KMS-11 (cell line): ENCODE measurements at regions not wholly inside any gene's neighbourhood (a gene's known extent, or its start where the extent isn't known, plus 50 kb on each side); places are given as distances from the start of the nearest gene placed in this dataset.

ENCODE experiments used
- H2AFZ ChIP-seq: fragments of 200-600 bp; sonication (generic); 2 replicates; pipeline ENCODE4 v1.6.1; 2016; ENCODE audit warnings: antibody characterized with exemption, mixed run types, low read depth
- H3K27ac ChIP-seq: fragments of 200-600 bp; sonication (generic); 2 replicates; pipeline ENCODE4 v1.6.1; 2016; ENCODE audit warnings: mild to moderate bottlenecking, mixed run types
- H3K27me3 ChIP-seq: fragments of 200-600 bp; sonication (generic); 2 replicates; pipeline ENCODE4 v1.6.1; 2017; ENCODE audit warnings: mild to moderate bottlenecking, low read depth, mixed run types, moderate library complexity; ENCODE audit not compliant: insufficient read depth
- H3K36me3 ChIP-seq: fragments of 200-600 bp; sonication (generic); 2 replicates; pipeline ENCODE4 v1.6.1; 2017; ENCODE audit warnings: mild to moderate bottlenecking, mixed run types; ENCODE audit not compliant: insufficient read depth
- H3K4me1 ChIP-seq: fragments of 200-600 bp; sonication (generic); 2 replicates; pipeline ENCODE4 v1.6.1; 2016; ENCODE audit warnings: mild to moderate bottlenecking, low read depth, mixed run types; ENCODE audit not compliant: poor library complexity, severe bottlenecking
- H3K4me2 ChIP-seq: fragments of 200-600 bp; sonication (generic); 2 replicates; pipeline ENCODE4 v1.7.0; 2016; ENCODE audit warnings: mild to moderate bottlenecking, mixed run types
- H3K4me3 ChIP-seq: fragments of 200-600 bp; sonication (generic); IDR thresholded peaks from 2 replicates; pipeline ENCODE4 v1.6.1; 2017; ENCODE audit warnings: low read depth, low read length, mixed read lengths; ENCODE audit not compliant: insufficient read depth
- H3K79me2 ChIP-seq: fragments of 200-600 bp; sonication (generic); 2 replicates; pipeline ENCODE4 v1.6.1; 2016; ENCODE audit warnings: low read depth, mixed run types; ENCODE audit not compliant: insufficient read depth
- H3K9ac ChIP-seq: fragments of 200-600 bp; sonication (generic); 2 replicates; pipeline ENCODE4 v1.6.1; 2016; ENCODE audit warnings: mild to moderate bottlenecking, mixed run types
- H4K20me1 ChIP-seq: fragments of 200-600 bp; sonication (generic); 2 replicates; pipeline ENCODE4 v1.6.1; 2016; ENCODE audit warnings: mild to moderate bottlenecking, mixed run types; ENCODE audit not compliant: insufficient read depth
- TF ChIP-seq, protein P1 (sequence below): fragments of 200-600 bp; sonication (generic); conservative IDR thresholded peaks from 2 replicates; pipeline ENCODE4 v1.6.1; 2017; ENCODE audit warnings: low read depth, mild to moderate bottlenecking, antibody characterized with exemption, low read length, moderate library complexity, mixed read lengths

DNA sequence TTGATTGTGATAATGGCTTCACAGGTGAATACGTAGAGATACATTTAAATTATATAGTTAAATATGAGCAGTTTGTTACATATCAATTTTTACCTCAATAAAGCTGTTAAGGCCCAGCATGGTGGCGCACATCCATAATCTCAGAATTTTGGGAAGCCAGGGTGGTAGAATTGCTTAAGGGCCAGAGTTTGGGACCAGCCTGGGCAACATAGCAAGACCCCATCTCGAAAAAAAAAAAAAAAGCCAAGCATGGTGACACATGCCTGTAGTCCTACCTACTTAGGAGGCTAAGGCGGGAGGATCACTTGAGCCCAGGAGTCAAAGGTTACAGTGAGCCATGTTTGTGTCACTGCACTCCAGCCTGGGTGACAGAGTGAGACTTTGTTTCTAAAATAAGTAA is 138.7 kb upstream of the TMEM161B start:
- H3K4me2 ChIP-seq, result no peak overlapping the region
- no peaks in the 10 kb centered on the region for H3K79me2 ChIP-seq
- H3K36me3 ChIP-seq, result no peaks in the 10 kb centered on the region
- H3K4me3 ChIP-seq, result no peak overlapping the region
- H3K27me3 ChIP-seq, result no peaks in the 10 kb centered on the region
- TF ChIP-seq, protein P1, sequence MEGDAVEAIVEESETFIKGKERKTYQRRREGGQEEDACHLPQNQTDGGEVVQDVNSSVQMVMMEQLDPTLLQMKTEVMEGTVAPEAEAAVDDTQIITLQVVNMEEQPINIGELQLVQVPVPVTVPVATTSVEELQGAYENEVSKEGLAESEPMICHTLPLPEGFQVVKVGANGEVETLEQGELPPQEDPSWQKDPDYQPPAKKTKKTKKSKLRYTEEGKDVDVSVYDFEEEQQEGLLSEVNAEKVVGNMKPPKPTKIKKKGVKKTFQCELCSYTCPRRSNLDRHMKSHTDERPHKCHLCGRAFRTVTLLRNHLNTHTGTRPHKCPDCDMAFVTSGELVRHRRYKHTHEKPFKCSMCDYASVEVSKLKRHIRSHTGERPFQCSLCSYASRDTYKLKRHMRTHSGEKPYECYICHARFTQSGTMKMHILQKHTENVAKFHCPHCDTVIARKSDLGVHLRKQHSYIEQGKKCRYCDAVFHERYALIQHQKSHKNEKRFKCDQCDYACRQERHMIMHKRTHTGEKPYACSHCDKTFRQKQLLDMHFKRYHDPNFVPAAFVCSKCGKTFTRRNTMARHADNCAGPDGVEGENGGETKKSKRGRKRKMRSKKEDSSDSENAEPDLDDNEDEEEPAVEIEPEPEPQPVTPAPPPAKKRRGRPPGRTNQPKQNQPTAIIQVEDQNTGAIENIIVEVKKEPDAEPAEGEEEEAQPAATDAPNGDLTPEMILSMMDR, result no peak
- H4K20me1 ChIP-seq, result no peaks in the 10 kb centered on the region
- no peak overlapping the region for H2AFZ ChIP-seq
- H3K9ac ChIP-seq, result no peak overlapping the region
- no peak overlapping the region for H3K27ac ChIP-seq
- H3K4me1 ChIP-seq, result no peaks in the 10 kb centered on the region

DNA sequence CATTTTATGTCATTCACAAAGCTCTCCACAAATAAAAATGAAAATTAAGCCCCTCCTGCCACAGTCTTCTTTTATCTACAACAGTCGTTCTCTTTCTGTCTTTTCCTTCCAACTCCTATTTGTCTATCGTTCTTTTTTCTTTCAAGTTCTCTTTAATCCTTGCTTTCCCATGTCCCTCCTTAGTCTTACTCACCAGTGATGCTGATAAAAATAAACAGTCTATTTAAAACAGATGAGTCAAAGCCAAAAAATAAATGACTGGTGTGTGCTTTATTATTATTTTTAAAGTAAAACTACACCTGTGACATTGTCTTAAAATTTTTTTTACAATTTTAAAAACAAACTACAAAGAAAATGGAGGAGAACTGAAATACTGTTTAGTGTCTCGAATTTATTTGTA is 137.1 kb upstream of the TMEM161B start:
- no peak overlapping the region for H3K4me2 ChIP-seq
- no peaks in the 10 kb centered on the region for H4K20me1 ChIP-seq
- TF ChIP-seq, protein P1, result no peak

DNA sequence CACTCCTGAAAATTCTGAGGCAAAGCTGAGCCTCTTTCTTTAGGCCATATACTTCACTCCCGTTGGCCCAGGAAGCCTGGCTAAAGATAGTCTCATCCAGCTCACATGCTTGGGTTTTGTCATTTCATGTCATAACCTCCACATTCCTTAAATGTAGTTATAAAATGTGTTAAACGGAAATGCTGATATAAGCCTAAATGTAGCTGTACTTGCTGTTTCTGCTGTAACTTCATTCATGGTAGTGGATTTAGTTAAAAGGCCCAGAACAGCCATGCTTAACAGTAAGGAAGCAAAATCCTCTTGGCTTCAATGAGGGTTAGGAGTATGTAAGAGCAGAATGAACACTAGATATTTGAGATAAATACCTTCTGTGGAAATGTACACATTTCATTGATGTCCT is 135.8 kb upstream of the TMEM161B start:
- Histone ChIP-seq H3K4me3 (no peak overlapping the region), H3K4me2 (no peak overlapping the region), H2AFZ (no peak overlapping the region), H3K27me3 (no peaks in the 10 kb centered on the region), H3K9ac (no peak overlapping the region), H4K20me1 (no peaks in the 10 kb centered on the region), H3K27ac (no peak overlapping the region), H3K4me1 (no peaks in the 10 kb centered on the region), H3K79me2 (no peaks in the 10 kb centered on the region), H3K36me3 (no peaks in the 10 kb centered on the region)
- TF ChIP-seq, protein P1, result no peak

More for the DNA sequence above, 137.1 kb upstream of the TMEM161B start:
- Histone ChIP-seq H2AFZ (no peak overlapping the region), H3K79me2 (no peaks in the 10 kb centered on the region), H3K36me3 (no peaks in the 10 kb centered on the region), H3K9ac (no peak overlapping the region), H3K4me3 (no peak overlapping the region), H3K27me3 (no peaks in the 10 kb centered on the region), H3K4me1 (no peaks in the 10 kb centered on the region), H3K27ac (no peak overlapping the region)

DNA sequence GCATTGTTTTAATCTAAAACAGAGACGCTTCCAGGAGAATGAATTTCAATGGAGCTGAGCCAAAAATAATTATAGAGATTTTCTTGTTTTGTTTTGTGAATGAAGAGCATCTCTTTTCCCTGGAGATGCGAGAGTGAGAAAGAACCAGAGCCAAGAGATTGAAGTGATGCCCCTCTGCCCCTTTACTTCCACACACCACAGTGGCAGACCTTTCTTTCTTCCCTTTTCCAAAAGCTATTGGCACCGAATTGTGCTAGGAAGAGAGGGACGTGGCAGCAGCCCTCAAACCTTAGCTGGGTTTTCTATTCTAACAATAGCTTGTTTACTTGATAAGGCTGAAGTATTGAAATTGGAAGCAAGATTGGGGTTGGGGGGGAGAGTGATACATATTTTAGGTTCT is 133.0 kb upstream of the TMEM161B start:
- no peaks in the 10 kb centered on the region for H3K79me2 ChIP-seq
- H2AFZ ChIP-seq, result no peak overlapping the region
- H3K36me3 ChIP-seq, result no peaks in the 10 kb centered on the region
- TF ChIP-seq, protein P1, result no peak
- no peaks in the 10 kb centered on the region for H3K27me3 ChIP-seq
- H3K4me2 ChIP-seq, result no peak overlapping the region
- H3K4me3 ChIP-seq, result no peak overlapping the region
- H3K9ac ChIP-seq, result no peak overlapping the region
- H3K4me1 ChIP-seq, result no peaks in the 10 kb centered on the region
- no peaks in the 10 kb centered on the region for H4K20me1 ChIP-seq
- no peak overlapping the region for H3K27ac ChIP-seq

DNA sequence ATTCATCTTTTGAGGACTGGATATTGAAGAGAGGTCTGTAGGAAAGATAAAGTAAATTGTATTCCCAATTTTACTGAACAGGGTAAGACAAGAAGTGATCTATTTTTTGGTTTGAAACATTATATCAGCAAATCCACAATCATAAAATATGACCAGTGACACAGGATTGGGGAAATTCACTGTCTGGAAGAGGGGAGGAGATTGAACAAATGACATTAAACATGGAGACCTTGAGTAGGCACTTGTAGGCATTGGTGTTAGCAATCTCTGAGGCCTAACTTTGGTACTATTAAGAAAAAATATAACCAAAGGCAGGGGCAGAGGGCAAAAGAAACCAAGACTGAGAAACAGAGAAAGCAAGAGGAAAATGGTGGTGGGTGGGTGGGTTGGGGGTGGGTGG is 132.6 kb upstream of the TMEM161B start:
- H3K4me3 ChIP-seq, result no peak overlapping the region
- H2AFZ ChIP-seq, result no peak overlapping the region
- TF ChIP-seq, protein P1, result no peak
- H3K36me3 ChIP-seq, result no peaks in the 10 kb centered on the region
- H3K4me2 ChIP-seq, result no peak overlapping the region
- no peak overlapping the region for H3K27ac ChIP-seq
- H3K27me3 ChIP-seq, result no peaks in the 10 kb centered on the region
- H4K20me1 ChIP-seq, result no peaks in the 10 kb centered on the region
- no peaks in the 10 kb centered on the region for H3K79me2 ChIP-seq
- H3K9ac ChIP-seq, result no peak overlapping the region
- no peaks in the 10 kb centered on the region for H3K4me1 ChIP-seq
